ENCODE measurements at regions not wholly inside any gene's neighbourhood (a gene's known extent, or its start where the extent isn't known, plus 50 kb on each side); places are given as distances from the start of the nearest gene placed in this dataset.

DNA sequence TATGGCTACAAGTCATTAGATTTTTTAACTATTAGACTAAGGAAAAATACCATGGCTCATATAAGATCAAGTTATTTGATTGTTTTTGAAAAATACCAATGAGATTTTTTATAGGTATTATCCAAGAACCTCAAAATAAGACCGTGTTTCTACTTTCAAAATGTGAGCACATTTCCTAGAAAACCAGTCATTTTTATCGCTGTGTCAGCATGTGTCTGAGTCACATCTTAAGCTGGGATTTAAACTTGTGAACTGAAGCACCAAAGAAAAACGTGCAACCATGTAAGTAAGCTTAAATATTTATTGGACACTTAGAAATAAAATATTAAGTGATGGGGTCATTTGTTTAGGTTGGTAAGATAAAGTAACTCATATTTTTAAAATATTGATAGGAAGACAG is 1676.0 kb upstream of the NUDT12 start:
- FAIRE-seq (no peak), DNase-seq (ENCODE audit: low read depth) (no peak)
- H3K27me3 ChIP-seq (ENCODE audit: control insufficient read depth, insufficient read depth, low read length): no peaks in the 10 kb centered on the region
- no peaks in the 10 kb centered on the region for H3K36me3 ChIP-seq (ENCODE audit: control insufficient read depth, insufficient read depth, low read length)
- H3K4me3 ChIP-seq (ENCODE audit: low read depth, low read length): no peak overlapping the region
- TF ChIP-seq, protein P1, sequence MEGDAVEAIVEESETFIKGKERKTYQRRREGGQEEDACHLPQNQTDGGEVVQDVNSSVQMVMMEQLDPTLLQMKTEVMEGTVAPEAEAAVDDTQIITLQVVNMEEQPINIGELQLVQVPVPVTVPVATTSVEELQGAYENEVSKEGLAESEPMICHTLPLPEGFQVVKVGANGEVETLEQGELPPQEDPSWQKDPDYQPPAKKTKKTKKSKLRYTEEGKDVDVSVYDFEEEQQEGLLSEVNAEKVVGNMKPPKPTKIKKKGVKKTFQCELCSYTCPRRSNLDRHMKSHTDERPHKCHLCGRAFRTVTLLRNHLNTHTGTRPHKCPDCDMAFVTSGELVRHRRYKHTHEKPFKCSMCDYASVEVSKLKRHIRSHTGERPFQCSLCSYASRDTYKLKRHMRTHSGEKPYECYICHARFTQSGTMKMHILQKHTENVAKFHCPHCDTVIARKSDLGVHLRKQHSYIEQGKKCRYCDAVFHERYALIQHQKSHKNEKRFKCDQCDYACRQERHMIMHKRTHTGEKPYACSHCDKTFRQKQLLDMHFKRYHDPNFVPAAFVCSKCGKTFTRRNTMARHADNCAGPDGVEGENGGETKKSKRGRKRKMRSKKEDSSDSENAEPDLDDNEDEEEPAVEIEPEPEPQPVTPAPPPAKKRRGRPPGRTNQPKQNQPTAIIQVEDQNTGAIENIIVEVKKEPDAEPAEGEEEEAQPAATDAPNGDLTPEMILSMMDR (IDR thresholded peaks at IDR 0.05; ENCODE audit: insufficient read depth, low read length, severe bottlenecking): no peak

DNA sequence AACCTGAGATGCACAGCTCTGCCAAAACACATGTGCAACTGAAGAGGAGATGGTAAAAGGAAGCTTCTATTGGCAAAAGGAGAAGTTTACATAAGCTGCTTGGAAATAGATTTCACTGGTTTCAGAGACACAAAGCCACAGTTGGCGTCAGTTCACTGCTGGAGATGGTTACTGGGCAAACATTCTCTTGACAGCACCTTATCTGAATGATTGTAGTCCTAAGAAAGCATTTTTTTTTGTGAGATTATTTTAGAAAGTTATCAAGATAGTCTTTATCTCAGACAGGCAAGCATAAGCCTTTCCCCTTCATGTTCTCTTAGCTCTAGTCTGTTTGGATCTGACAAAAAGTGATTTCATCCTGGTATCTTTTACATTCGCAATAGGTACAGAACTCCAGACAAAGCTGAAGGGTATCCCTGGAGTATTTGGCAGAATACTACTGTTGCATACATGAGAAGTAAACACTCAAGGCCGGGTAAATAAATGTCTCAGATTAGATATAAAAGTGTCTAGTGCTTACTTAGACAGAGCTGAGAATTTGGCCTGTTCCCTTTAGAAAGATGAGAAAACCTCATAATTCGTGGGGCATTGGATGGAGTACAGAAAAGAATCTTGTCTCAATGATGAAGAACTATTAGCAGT is 1668.0 kb upstream of the NUDT12 start:
- no peaks in the 10 kb centered on the region for H3K27me3 ChIP-seq (ENCODE audit: control insufficient read depth, insufficient read depth, low read length)
- no peaks in the 10 kb centered on the region for H3K36me3 ChIP-seq (ENCODE audit: control insufficient read depth, insufficient read depth, low read length)
- no peak for DNase-seq (ENCODE audit: low read depth)
- H3K4me3 ChIP-seq (ENCODE audit: low read depth, low read length): no peak overlapping the region
- FAIRE-seq: no peak
- TF ChIP-seq, protein P1 (IDR thresholded peaks at IDR 0.05; ENCODE audit: insufficient read depth, low read length, severe bottlenecking): no peak

DNA sequence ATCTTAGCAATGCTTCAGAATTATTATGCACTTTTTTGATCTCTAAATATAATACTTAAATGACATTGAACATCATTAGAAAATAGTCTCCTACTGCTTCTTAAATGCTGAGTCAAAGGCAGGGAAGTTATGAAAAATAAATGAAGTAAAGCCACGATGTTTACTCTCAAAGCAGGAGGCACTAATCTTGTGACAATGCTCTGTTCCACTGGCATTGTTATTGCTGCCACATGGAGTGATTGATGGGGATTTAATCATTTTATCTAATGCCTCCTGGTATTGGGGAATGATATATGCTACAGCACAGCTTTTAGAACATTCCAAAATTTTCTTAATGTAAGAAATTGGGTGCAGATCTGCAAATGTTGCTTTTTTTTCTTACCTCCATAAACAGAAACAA is 1655.4 kb upstream of the NUDT12 start:
- no peaks in the 10 kb centered on the region for H3K36me3 ChIP-seq (ENCODE audit: control insufficient read depth, insufficient read depth, low read length)
- H3K27me3 ChIP-seq (ENCODE audit: control insufficient read depth, insufficient read depth, low read length): no peaks in the 10 kb centered on the region
- H3K4me3 ChIP-seq (ENCODE audit: low read depth, low read length): no peak overlapping the region
- TF ChIP-seq, protein P1 (IDR thresholded peaks at IDR 0.05; ENCODE audit: insufficient read depth, low read length, severe bottlenecking): no peak
- FAIRE-seq (no peak), DNase-seq (ENCODE audit: low read depth) (no peak)

DNA sequence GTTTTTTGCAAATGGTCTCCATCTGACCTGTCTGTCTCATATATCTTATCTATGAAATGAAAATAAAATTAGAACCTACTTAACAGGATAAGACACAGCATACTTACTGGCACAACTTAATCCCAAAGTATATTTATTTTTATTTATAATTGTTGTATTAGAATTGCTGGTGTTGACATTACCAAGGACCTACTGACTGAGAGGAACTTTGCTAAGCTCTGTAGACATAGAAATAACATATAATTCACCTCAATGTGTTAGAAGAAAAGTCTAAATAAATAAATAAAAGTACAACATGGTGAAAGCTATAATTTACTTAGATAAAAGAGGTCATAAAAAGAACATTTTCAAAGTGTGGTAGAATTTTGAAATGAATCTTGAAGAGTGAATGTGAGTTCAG is 1650.5 kb upstream of the NUDT12 start:
- no peaks in the 10 kb centered on the region for H3K36me3 ChIP-seq (ENCODE audit: control insufficient read depth, insufficient read depth, low read length)
- no peak overlapping the region for H3K4me3 ChIP-seq (ENCODE audit: low read depth, low read length)
- no peaks in the 10 kb centered on the region for H3K27me3 ChIP-seq (ENCODE audit: control insufficient read depth, insufficient read depth, low read length)
- FAIRE-seq: no peak
- TF ChIP-seq, protein P1 (IDR thresholded peaks at IDR 0.05; ENCODE audit: insufficient read depth, low read length, severe bottlenecking): no peak
- no peak for DNase-seq (ENCODE audit: low read depth)

DNA sequence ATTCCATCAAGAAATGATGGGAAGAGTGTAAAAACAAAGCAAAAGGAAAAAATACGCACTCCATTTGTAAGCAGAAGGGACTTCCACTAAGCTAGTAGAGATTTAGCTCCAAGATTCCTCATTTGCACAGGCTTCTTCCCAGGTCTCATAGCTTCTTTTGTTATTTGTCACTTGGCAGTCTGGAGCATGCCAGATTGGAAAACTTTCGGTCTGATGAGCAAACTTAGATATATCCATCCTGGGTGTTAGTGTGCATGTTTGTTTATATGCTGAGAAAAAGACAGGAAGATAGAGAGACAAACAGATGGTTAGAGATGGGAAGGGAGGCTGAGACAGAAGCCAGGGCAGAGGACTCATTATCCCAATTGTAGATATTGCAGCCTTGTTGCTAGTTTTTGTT is 1644.5 kb upstream of the NUDT12 start:
- no peak for DNase-seq (ENCODE audit: low read depth)
- H3K27me3 ChIP-seq (ENCODE audit: control insufficient read depth, insufficient read depth, low read length): no peaks in the 10 kb centered on the region
- H3K4me3 ChIP-seq (ENCODE audit: low read depth, low read length): no peak overlapping the region
- H3K36me3 ChIP-seq (ENCODE audit: control insufficient read depth, insufficient read depth, low read length): no peaks in the 10 kb centered on the region
- FAIRE-seq: no peak
- TF ChIP-seq, protein P1 (IDR thresholded peaks at IDR 0.05; ENCODE audit: insufficient read depth, low read length, severe bottlenecking): no peak

DNA sequence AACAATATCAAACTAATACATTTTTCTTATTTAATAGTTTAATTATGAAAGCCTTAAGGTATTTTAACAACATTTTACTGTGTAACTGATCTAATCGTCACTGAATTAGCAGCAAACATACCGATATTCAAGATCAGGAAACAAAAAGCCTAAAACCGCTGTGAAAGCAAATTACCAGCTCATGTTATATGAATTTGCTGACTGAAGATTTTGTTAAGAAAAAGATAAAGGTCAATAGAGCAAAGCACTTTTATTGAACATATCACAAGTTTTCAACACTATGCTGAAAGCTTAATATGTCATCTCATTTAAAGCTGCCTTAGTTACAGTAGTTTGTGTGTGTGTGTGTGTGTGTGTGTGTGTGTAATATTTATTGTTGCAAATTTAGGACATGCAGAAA is 1634.9 kb upstream of the NUDT12 start:
- no peak for FAIRE-seq
- no peak for DNase-seq (ENCODE audit: low read depth)
- Histone ChIP-seq H3K27me3 (ENCODE audit: control insufficient read depth, insufficient read depth, low read length) (no peaks in the 10 kb centered on the region), H3K4me3 (ENCODE audit: low read depth, low read length) (no peak overlapping the region), H3K36me3 (ENCODE audit: control insufficient read depth, insufficient read depth, low read length) (no peaks in the 10 kb centered on the region)
- TF ChIP-seq, protein P1 (IDR thresholded peaks at IDR 0.05; ENCODE audit: insufficient read depth, low read length, severe bottlenecking): no peak
